H1 (cell line): ENCODE measurements at regions not wholly inside any gene's neighbourhood (a gene's known extent, or its start where the extent isn't known, plus 50 kb on each side); places are given as distances from the start of the nearest gene placed in this dataset.

Experiments
- CTCF ChIA-PET: fragments of 300-600 bp; sonication (Branson Sonifier 250); formaldehyde crosslinking; loops from one replicate; lab custom pipeline; 2021; ENCODE audit not compliant: partially characterized antibody; lab: Charles Lee
- POLR2A ChIA-PET: fragments of 300-600 bp; sonication (Branson Sonifier 250); formaldehyde crosslinking; loops from one replicate; lab custom pipeline; 2021; ENCODE audit warnings: inconsistent platforms; ENCODE audit not compliant: partially characterized antibody; lab: Charles Lee
- DNase-seq, 2 experiments: peaks; one replicate each; pipeline versions ENCODE4 v3.0.0 to v3.0.0-alpha.2; 2010 to 2022; ENCODE audit warnings: low spot score in 2 of 2, low read depth in 1 of 2, mixed read lengths in 1 of 2
- FAIRE-seq: peaks from 2 replicates; lab custom pipeline; 2011; peaks lifted over from hg19 to GRCh38; lab: Jason Lieb, UNC
- H2AFZ ChIP-seq: 2 replicates; pipeline ENCODE4 v1.8.1; 2012; ENCODE audit warnings: low read length, inconsistent platforms
- H2AK5ac ChIP-seq: 2 replicates; pipeline ENCODE4 v1.6.1; 2013; ENCODE audit warnings: low read depth, low read length
- H2BK120ac ChIP-seq: replicated peaks from 2 replicates; pipeline ENCODE3; 2013; ENCODE audit warnings: low read depth, low read length, inconsistent platforms
- H2BK12ac ChIP-seq: 2 replicates; pipeline ENCODE4 v1.6.1; 2013; ENCODE audit warnings: low read depth, low read length
- H2BK15ac ChIP-seq: 2 replicates; pipeline ENCODE4 v1.6.1; 2013; ENCODE audit warnings: low read length
- H2BK20ac ChIP-seq: 2 replicates; pipeline ENCODE4 v1.6.1; 2013; ENCODE audit warnings: low read length
- H2BK5ac ChIP-seq: 2 replicates; pipeline ENCODE4 v1.6.1; 2013; ENCODE audit warnings: low read depth, low read length
- H3K14ac ChIP-seq: 2 replicates; pipeline ENCODE4 v1.6.1; 2013; ENCODE audit warnings: inconsistent platforms; ENCODE audit not compliant: insufficient read length
- H3K18ac ChIP-seq: 2 replicates; pipeline ENCODE4 v1.6.1; 2013; ENCODE audit warnings: low read length; ENCODE audit errors: extremely low read depth
- H3K23ac ChIP-seq: 2 replicates; pipeline ENCODE4 v1.6.1; 2013; ENCODE audit warnings: inconsistent platforms; ENCODE audit not compliant: insufficient read length
- H3K23me2 ChIP-seq: 2 replicates; pipeline ENCODE4 v1.6.1; 2013; ENCODE audit warnings: low read depth, low read length
- H3K27ac ChIP-seq: 2 replicates; pipeline ENCODE4 v1.6.1; 2011; ENCODE audit warnings: low read depth, low read length, inconsistent platforms
- H3K27me3 ChIP-seq, 4 experiments: replicated peaks in 1 of 4; 1 replicate in 1 of 4; 2 replicates in 3 of 4; pipeline versions ENCODE4 v1.6.1 to v1.8.1; 2011 to 2013; ENCODE audit warnings: low read length in 3 of 4, mild to moderate bottlenecking in 3 of 4, inconsistent platforms in 2 of 4, mixed read lengths in 2 of 4, moderate library complexity in 1 of 4; ENCODE audit not compliant: control insufficient read depth in 3 of 4, insufficient read depth in 3 of 4; ENCODE audit errors: extremely low read depth in 1 of 4
- H3K36me3 ChIP-seq, 4 experiments: 2 replicates each; pipeline versions ENCODE4 v1.6.1 to v1.8.1; 2011 to 2013; ENCODE audit warnings: mild to moderate bottlenecking in 4 of 4, low read length in 3 of 4, moderate library complexity in 2 of 4, control low read depth in 1 of 4, inconsistent platforms in 1 of 4; ENCODE audit not compliant: insufficient read depth in 4 of 4, control insufficient read depth in 2 of 4
- H3K4ac ChIP-seq: replicated peaks from 2 replicates; pipeline ENCODE3; 2013; ENCODE audit warnings: low read length, low read depth, mixed read lengths, inconsistent platforms; ENCODE audit not compliant: insufficient read length
- H3K4me1 ChIP-seq, 4 experiments: replicated peaks in 1 of 4; 1 replicate in 1 of 4; 2 replicates in 3 of 4; pipeline versions ENCODE4 v1.6.1 to v1.8.1; 2011 to 2013; ENCODE audit warnings: low read length in 3 of 4, inconsistent platforms in 2 of 4, mixed read lengths in 1 of 4; ENCODE audit not compliant: insufficient read depth in 4 of 4, control insufficient read depth in 3 of 4
- H3K4me2 ChIP-seq, 2 experiments: 2 replicates each; pipeline versions ENCODE4 v1.6.1 to v1.8.1; 2011 to 2013; ENCODE audit warnings: low read depth in 2 of 2, low read length in 2 of 2, control low read depth in 1 of 2, inconsistent platforms in 1 of 2, mild to moderate bottlenecking in 1 of 2; ENCODE audit not compliant: insufficient read depth in 1 of 2
- H3K4me3 ChIP-seq, 4 experiments: fragments of 200-600, 300-600 bp in 1 of 4; sonication (generic), shearing (Covaris generic), sonication (Bioruptor Twin) in 1 of 4; 2 replicates each; pipeline versions ENCODE4 v1.5.1 to v1.8.1; 2011 to 2016; ENCODE audit warnings: low read length in 4 of 4, low read depth in 3 of 4, control low read depth in 2 of 4, inconsistent platforms in 2 of 4, mild to moderate bottlenecking in 2 of 4, mixed read lengths in 1 of 4, moderate library complexity in 1 of 4; ENCODE audit not compliant: insufficient read depth in 2 of 4; ENCODE audit errors: extremely low read depth in 1 of 4
- H3K56ac ChIP-seq: replicated peaks from 2 replicates; pipeline ENCODE3; 2013; ENCODE audit warnings: low read depth, mild to moderate bottlenecking, mixed read lengths, low read length, inconsistent platforms; ENCODE audit not compliant: insufficient read length
- H3K79me1 ChIP-seq: 2 replicates; pipeline ENCODE4 v1.6.1; 2013; ENCODE audit warnings: low read depth, low read length, control low read depth
- H3K79me2 ChIP-seq, 2 experiments: 2 replicates each; pipeline versions ENCODE4 v1.6.1 to v1.8.1; 2012 to 2013; ENCODE audit warnings: low read length in 2 of 2, mild to moderate bottlenecking in 2 of 2, inconsistent platforms in 1 of 2; ENCODE audit not compliant: insufficient read depth in 2 of 2, control insufficient read depth in 1 of 2
- H3K9ac ChIP-seq, 4 experiments: replicated peaks in 1 of 4; 1 replicate in 1 of 4; 2 replicates in 3 of 4; pipeline versions ENCODE4 v1.6.1 to v1.8.1; 2011 to 2013; ENCODE audit warnings: low read depth in 3 of 4, low read length in 3 of 4, control low read depth in 2 of 4, mild to moderate bottlenecking in 2 of 4, moderate library complexity in 2 of 4, inconsistent platforms in 1 of 4; ENCODE audit errors: extremely low read depth in 1 of 4
- H3K9me3 ChIP-seq, 2 experiments: 2 replicates each; pipeline versions ENCODE4 v1.6.1 to v1.8.1; 2012 to 2013; ENCODE audit warnings: mild to moderate bottlenecking in 2 of 2, moderate library complexity in 2 of 2, control low read depth in 1 of 2, inconsistent platforms in 1 of 2, low read depth in 1 of 2, low read length in 1 of 2, mixed read lengths in 1 of 2; ENCODE audit not compliant: insufficient read depth in 2 of 2
- H4K20me1 ChIP-seq, 2 experiments: replicated peaks in 1 of 2; 2 replicates each; pipeline versions ENCODE3 to v1.8.1; 2011 to 2013; ENCODE audit warnings: inconsistent platforms in 2 of 2, low read length in 2 of 2, mild to moderate bottlenecking in 1 of 2; ENCODE audit not compliant: insufficient read depth in 2 of 2, control insufficient read depth in 1 of 2
- H4K5ac ChIP-seq: 2 replicates; pipeline ENCODE4 v1.6.1; 2013; ENCODE audit warnings: low read length, low read depth, mixed read lengths, inconsistent platforms; ENCODE audit not compliant: insufficient read length
- H4K8ac ChIP-seq: 2 replicates; pipeline ENCODE4 v1.8.0; 2013; ENCODE audit warnings: mild to moderate bottlenecking, moderate library complexity, low read length, inconsistent platforms; ENCODE audit not compliant: insufficient read depth; ENCODE audit errors: extremely low read depth
- H4K91ac ChIP-seq: replicated peaks from 2 replicates; pipeline ENCODE3; 2013; ENCODE audit warnings: low read length, mixed read lengths, inconsistent platforms; ENCODE audit not compliant: insufficient read length
- BCL11A ChIP-seq, 2 experiments: IDR thresholded peaks; one replicate each; pipeline ENCODE4 v1.6.1; 2011; ENCODE audit warnings: low read depth in 2 of 2, low read length in 2 of 2, mild to moderate bottlenecking in 2 of 2
- WGBS, 2 experiments: shearing (Covaris generic) in 1 of 2; methylation state at CpG; one replicate each; pipeline versions ENCODE4 v1.1.6 to v1.1.7; 2013 to 2015; ENCODE audit warnings: low lambda C conversion rate in 2 of 2, mixed read lengths in 2 of 2, inconsistent platforms in 1 of 2, low coverage in 1 of 2, missing lambda C conversion rate in 1 of 2; ENCODE audit not compliant: insufficient replicate concordance in 2 of 2, insufficient coverage in 1 of 2, insufficient read length in 1 of 2; ENCODE audit errors: extremely low coverage in 1 of 2, missing lambda C conversion rate in 1 of 2; 5-methylcytosine and 5-hydroxymethylcytosine counted together

GRCh38 chr1:181143102-181143859 lies 54.8 kb downstream of the IER5 start:
- H2BK15ac ChIP-seq, result no peak overlapping the region
- H4K20me1 ChIP-seq, result no peaks in the 10 kb centered on the region
- H3K4me3 ChIP-seq, result no peak overlapping the region
- H3K18ac ChIP-seq, result no peak overlapping the region
- ChIA-PET POLR2A (interaction anchor here (0.8 to 6.5 kb wide), 6 partner anchors 39 to 199 kb away, joined by 3 to 71 read pairs (median 3); partner anchors contain the start of gene IER5), CTCF (interaction anchor here (0.6 to 9.0 kb wide), 37 partner anchors 8 to 365 kb away, joined by 3 to 142 read pairs (median 5); partner anchors contain the start of genes MR1 and STX6)
- no peak overlapping the region for H2BK20ac ChIP-seq
- DNase-seq, result no peak
- no peaks in the 10 kb centered on the region for H3K79me1 ChIP-seq
- H3K56ac ChIP-seq, result no peak overlapping the region
- no peak overlapping the region for H3K27ac ChIP-seq
- H3K23me2 ChIP-seq, result peaks cover 2% of the 10 kb centered on the region; the same call in 1 of the 2 replicates
- H4K5ac ChIP-seq, result no peak overlapping the region
- H2BK12ac ChIP-seq, result no peak overlapping the region
- peaks cover 0 to 3% (median 2%) of the 10 kb centered on the region in 4 experiments; a peak in 3 of 7 replicates for H3K4me1 ChIP-seq
- no peaks in the 10 kb centered on the region for H3K79me2 ChIP-seq
- H3K14ac ChIP-seq, result no peak overlapping the region
- peaks cover 0 to 5% of the 10 kb centered on the region in 2 experiments; a peak in 2 of 4 replicates for H3K9me3 ChIP-seq
- TF ChIP-seq BCL11A (IDR thresholded peaks at IDR 0.05; ENCODE audit: low read depth in 2 of 2, low read length in 2 of 2), result no peak
- no peak overlapping the region for H3K23ac ChIP-seq
- H4K8ac ChIP-seq, result no peak overlapping the region
- no peak overlapping the region for H2BK5ac ChIP-seq
- no peak overlapping the region for H2BK120ac ChIP-seq
- no peak overlapping the region for H4K91ac ChIP-seq
- 73% methylated on average over 5 of the region's 5 CpGs; no CpG with 5 or more reads in 1 of the 2 experiments for WGBS, 2 experiments
- no peak for FAIRE-seq
- H3K4ac ChIP-seq, result no peak overlapping the region
- H3K4me2 ChIP-seq, result no peak overlapping the region
- H2AFZ ChIP-seq, result no peak overlapping the region
- H3K27me3 ChIP-seq, result peaks cover 0 to 2% (median under 1%) of the 10 kb centered on the region in 4 experiments; a peak in 1 of 7 replicates
- no peaks in the 10 kb centered on the region for H3K36me3 ChIP-seq
- no peak overlapping the region for H3K9ac ChIP-seq
- no peak overlapping the region for H2AK5ac ChIP-seq
